T-cell (primary cell): ENCODE measurements at regions not wholly inside any gene's neighbourhood (a gene's known extent, or its start where the extent isn't known, plus 50 kb on each side); places are given as distances from the start of the nearest gene placed in this dataset.

Experiments
- ATAC-seq, 4 experiments: fragments of 200-7000 bp in 3 of 4; fragments of 150-1000 bp in 1 of 4; cut with Tn5 transposase; replicated peaks in 1 of 4; 1 replicate in 3 of 4; 2 replicates in 1 of 4; pipeline ENCODE4 v1.10.0; 2021; ENCODE audit warnings: moderate library complexity in 3 of 4, mild to moderate bottlenecking in 2 of 4, moderate number of reproducible peaks in 1 of 4
- CTCF ChIA-PET, 2 donors: fragments of 300-600 bp; sonication (Branson Sonifier 250); formaldehyde crosslinking; loops; one replicate each; lab custom pipeline; 2022; ENCODE audit warnings: antibody characterized with exemption in 2 of 2; lab: Charles Lee
- POLR2A ChIA-PET, 2 donors: fragments of 300-600 bp; sonication (Branson Sonifier 250); formaldehyde crosslinking; loops; one replicate each; lab custom pipeline; 2022; ENCODE audit warnings: antibody characterized with exemption in 2 of 2; lab: Charles Lee
- DNase-seq, 35 experiments: peaks; one replicate each; pipeline versions ENCODE4 v3.0.0 to v3.0.0-alpha.2; 2013 to 2023
- H3K27ac ChIP-seq: one replicate; pipeline ENCODE4 v1.5.1; 2013; ENCODE audit warnings: low read length
- H3K27me3 ChIP-seq, 2 experiments: replicated peaks in 1 of 2; 1 replicate in 1 of 2; 2 replicates in 1 of 2; pipeline versions ENCODE4 v1.6.1 to v1.7.0; 2013; ENCODE audit warnings: low read length in 1 of 2, mixed read lengths in 1 of 2; ENCODE audit not compliant: control insufficient read depth in 2 of 2, insufficient read depth in 2 of 2; ENCODE audit errors: extremely low read depth in 1 of 2
- H3K36me3 ChIP-seq, 2 donors: 1 replicate in 1 of 2; 2 replicates in 1 of 2; pipeline versions ENCODE4 v1.6.1 to v1.7.0; 2013; ENCODE audit warnings: low read length in 1 of 2; ENCODE audit not compliant: control insufficient read depth in 2 of 2, insufficient read depth in 1 of 2; ENCODE audit errors: extremely low read depth in 1 of 2
- H3K4me1 ChIP-seq, 2 experiments: 1 replicate in 1 of 2; 2 replicates in 1 of 2; pipeline versions ENCODE4 v1.6.1 to v1.7.0; 2013; ENCODE audit warnings: low read length in 2 of 2, mixed read lengths in 1 of 2; ENCODE audit not compliant: insufficient read depth in 2 of 2, control insufficient read depth in 1 of 2; ENCODE audit errors: extremely low read depth in 1 of 2
- H3K4me3 ChIP-seq, 2 donors: 1 replicate in 1 of 2; 2 replicates in 1 of 2; pipeline versions ENCODE4 v1.5.1 to v1.7.0; 2013; ENCODE audit warnings: mild to moderate bottlenecking in 2 of 2, low read length in 1 of 2, moderate library complexity in 1 of 2; ENCODE audit not compliant: control insufficient read depth in 1 of 2; ENCODE audit errors: extremely low read depth in 1 of 2
- H3K9me3 ChIP-seq: 2 replicates; pipeline ENCODE4 v1.7.0; 2013
- H3K27ac Mint-ChIP-seq, 2 donors: one replicate each; pipeline ENCODE4 v1.8.0; 2020 to 2021; ENCODE audit warnings: mild to moderate bottlenecking in 2 of 2, mixed read lengths in 2 of 2
- H3K27me3 Mint-ChIP-seq, 2 donors: one replicate each; pipeline ENCODE4 v1.8.0; 2021 to 2022; ENCODE audit warnings: mixed read lengths in 2 of 2
- H3K36me3 Mint-ChIP-seq: one replicate; pipeline ENCODE4 v1.8.0; 2021; ENCODE audit warnings: mixed read lengths
- H3K4me1 Mint-ChIP-seq, 3 donors: one replicate each; pipeline ENCODE4 v1.8.0; 2020 to 2022; ENCODE audit warnings: mixed read lengths in 3 of 3, mild to moderate bottlenecking in 1 of 3
- H3K4me3 Mint-ChIP-seq, 3 donors: one replicate each; pipeline ENCODE4 v1.8.0; 2020 to 2022; ENCODE audit warnings: mild to moderate bottlenecking in 3 of 3, mixed read lengths in 3 of 3, moderate library complexity in 3 of 3
- H3K9me3 Mint-ChIP-seq, 3 donors: one replicate each; pipeline ENCODE4 v1.8.0; 2020 to 2022; ENCODE audit warnings: mixed read lengths in 3 of 3
- WGBS: methylation state at CpG from one replicate; pipeline ENCODE4 v1.1.5; 2013; ENCODE audit warnings: missing lambda C conversion rate; ENCODE audit not compliant: insufficient coverage; 5-methylcytosine and 5-hydroxymethylcytosine counted together

DNA sequence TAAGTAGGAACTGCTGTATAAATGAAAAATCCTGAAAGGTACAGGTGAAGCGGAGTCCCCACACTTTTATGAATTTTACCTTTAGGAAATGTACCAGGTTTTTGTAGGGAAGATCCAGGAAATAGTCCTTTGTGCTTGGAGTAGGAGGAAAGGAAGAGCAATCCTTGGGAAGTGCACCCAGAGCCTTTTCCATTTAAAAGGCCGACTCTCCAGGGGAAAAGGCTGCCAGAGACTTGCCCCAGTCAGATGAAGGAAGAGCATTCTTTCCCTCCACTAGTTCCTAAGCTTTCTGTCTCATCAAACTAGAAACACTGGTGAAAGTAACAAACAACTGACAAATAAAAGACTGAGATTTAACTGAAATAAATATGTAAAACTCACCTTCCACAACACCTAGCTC is 779.4 kb upstream of the CDH6 start:
- Histone ChIP-seq H3K4me3 (no peak overlapping the region), H3K4me1 (no peaks in the 10 kb centered on the region), H3K36me3 (no peaks in the 10 kb centered on the region), H3K9me3 (no peaks in the 10 kb centered on the region), H3K27ac (no peak overlapping the region), H3K27me3 (no peaks in the 10 kb centered on the region)
- no peaks in the 10 kb centered on the region for H3K36me3 Mint-ChIP-seq
- no peaks in the 10 kb centered on the region for H3K4me1 Mint-ChIP-seq
- ATAC-seq (no peak), DNase-seq (no peak)
- H3K4me3 Mint-ChIP-seq = no peak overlapping the region
- CTCF ChIA-PET = no interaction called here
- H3K27ac Mint-ChIP-seq = no peak overlapping the region
- no peaks in the 10 kb centered on the region for H3K27me3 Mint-ChIP-seq
- POLR2A ChIA-PET = no interaction called here
- H3K9me3 Mint-ChIP-seq = peaks cover 16 to 28% (median 19%) of the 10 kb centered on the region in 3 donors
- WGBS = no CpG with 5 or more reads among the region's 2 CpGs

DNA sequence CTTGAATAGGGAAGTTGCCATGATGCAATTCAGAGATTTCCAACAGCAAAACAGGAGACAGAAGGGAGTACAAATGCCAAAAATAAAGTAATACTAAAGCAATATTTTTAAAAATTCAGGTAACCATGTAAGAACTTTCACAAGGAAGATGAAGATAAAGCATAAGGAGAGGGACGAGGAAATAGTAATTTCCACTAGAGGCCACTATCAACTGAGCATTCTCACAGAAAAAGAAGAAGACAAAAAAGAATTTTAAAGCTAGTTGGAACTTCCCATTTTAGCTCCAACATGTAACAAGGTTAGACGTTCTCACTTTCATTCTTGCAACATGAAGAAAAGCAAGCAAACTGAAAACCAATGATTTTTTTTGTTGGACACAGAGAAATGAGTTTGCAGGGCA is 779.9 kb upstream of the CDH6 start:
- DNase-seq = no peak
- Mint-ChIP-seq H3K9me3 (peaks cover 16 to 32% (median 18%) of the 10 kb centered on the region in 3 donors), H3K36me3 (no peaks in the 10 kb centered on the region), H3K27ac (no peak overlapping the region), H3K27me3 (no peaks in the 10 kb centered on the region), H3K4me1 (no peaks in the 10 kb centered on the region), H3K4me3 (no peak overlapping the region)
- Histone ChIP-seq H3K27me3 (no peaks in the 10 kb centered on the region), H3K9me3 (no peaks in the 10 kb centered on the region), H3K4me1 (no peaks in the 10 kb centered on the region), H3K36me3 (no peaks in the 10 kb centered on the region), H3K4me3 (no peak overlapping the region), H3K27ac (no peak overlapping the region)
- WGBS = no CpG with 5 or more reads among the region's 2 CpGs
- CTCF ChIA-PET = no interaction called here
- ATAC-seq = no peak
- POLR2A ChIA-PET = no interaction called here

DNA sequence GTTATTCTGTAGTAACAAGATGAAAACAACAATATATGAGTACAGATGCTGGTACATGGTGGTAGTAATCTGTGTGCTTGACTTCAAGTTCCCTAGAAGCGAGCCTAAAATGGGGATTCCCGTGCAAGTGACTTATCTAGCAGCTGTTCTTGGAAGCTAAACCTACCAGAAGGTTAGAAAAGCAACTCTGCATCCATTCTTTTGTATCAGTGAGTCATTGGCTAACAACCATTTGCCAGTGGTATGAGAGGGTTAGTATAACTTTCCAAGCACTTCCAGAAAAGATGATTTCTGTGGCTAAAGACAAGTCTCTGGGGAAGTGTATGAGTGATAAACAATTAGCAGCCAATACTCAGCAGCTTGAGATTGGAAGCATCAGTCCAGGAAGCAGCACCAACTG is 787.7 kb upstream of the CDH6 start:
- Mint-ChIP-seq H3K36me3 (no peaks in the 10 kb centered on the region), H3K27ac (no peak overlapping the region), H3K4me1 (no peaks in the 10 kb centered on the region), H3K27me3 (no peaks in the 10 kb centered on the region), H3K9me3 (peaks cover 10 to 19% (median 11%) of the 10 kb centered on the region in 3 donors), H3K4me3 (no peak overlapping the region)
- Histone ChIP-seq H3K4me1 (no peaks in the 10 kb centered on the region), H3K27ac (no peak overlapping the region), H3K36me3 (no peaks in the 10 kb centered on the region), H3K9me3 (no peaks in the 10 kb centered on the region), H3K4me3 (no peak overlapping the region), H3K27me3 (no peaks in the 10 kb centered on the region)
- CTCF ChIA-PET = no interaction called here
- POLR2A ChIA-PET = no interaction called here
- DNase-seq (no peak), ATAC-seq (no peak)
- WGBS = 28% methylated on average over 2 of the region's 2 CpGs

DNA sequence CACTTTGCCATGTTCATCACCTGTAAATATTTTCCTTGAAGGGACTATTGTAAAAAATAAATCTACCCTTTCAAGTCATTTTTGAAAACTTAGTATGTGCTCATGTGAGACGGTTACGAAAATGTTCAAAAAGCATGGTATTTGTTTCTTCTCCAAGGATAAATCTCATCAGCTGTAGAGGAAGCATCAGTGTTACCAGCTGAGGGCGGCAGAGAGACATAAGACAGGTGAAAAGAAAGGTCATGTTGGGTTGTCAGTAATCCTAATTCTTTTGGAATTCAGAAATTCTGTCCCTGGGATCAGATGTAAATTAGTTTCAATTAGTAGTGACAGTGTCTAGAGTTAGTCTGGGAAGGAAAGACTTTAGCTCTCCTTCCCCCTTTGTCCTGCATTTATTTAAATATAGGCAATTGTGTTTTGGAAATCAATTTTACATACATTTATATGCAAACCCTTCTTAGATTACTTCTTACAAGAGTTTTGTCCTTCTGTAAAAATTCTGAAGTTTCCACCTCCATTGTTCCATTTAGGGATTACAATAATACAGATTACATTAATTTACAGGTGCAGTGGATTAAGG is 791.9 kb upstream of the CDH6 start:
- Histone ChIP-seq H3K4me3 (no peak overlapping the region), H3K9me3 (no peaks in the 10 kb centered on the region), H3K27ac (no peak overlapping the region), H3K27me3 (no peaks in the 10 kb centered on the region), H3K36me3 (no peaks in the 10 kb centered on the region), H3K4me1 (no peaks in the 10 kb centered on the region)
- ChIA-PET CTCF (no interaction called here), POLR2A (no interaction called here)
- Mint-ChIP-seq H3K36me3 (no peaks in the 10 kb centered on the region), H3K27me3 (no peaks in the 10 kb centered on the region), H3K9me3 (peaks cover 14 to 18% (median 16%) of the 10 kb centered on the region in 3 donors), H3K4me3 (no peak overlapping the region), H3K27ac (no peak overlapping the region), H3K4me1 (no peaks in the 10 kb centered on the region)
- DNase-seq = no peak
- no peak for ATAC-seq
- 64% methylated on average over 3 of the region's 3 CpGs for WGBS

DNA sequence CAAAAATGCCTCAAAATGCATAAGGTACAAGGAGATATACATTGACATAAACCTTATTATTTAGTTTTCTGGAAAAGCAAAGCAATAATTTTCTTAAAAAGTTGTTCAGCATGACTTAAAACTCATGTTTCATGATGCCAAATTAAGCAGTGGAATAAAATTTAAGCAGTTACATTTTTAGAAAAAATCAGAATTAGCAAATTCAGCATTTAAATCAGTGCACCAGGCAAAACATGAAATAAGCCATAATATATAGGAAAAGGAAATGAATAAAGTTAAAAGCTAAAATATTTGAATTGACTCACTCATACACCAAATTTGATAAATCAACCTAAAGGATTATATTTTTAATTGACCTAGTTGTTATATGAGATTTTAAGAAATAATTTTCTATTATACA is 795.1 kb upstream of the CDH6 start:
- Histone ChIP-seq H3K36me3 (no peaks in the 10 kb centered on the region), H3K4me1 (no peaks in the 10 kb centered on the region), H3K27ac (no peak overlapping the region), H3K9me3 (no peaks in the 10 kb centered on the region), H3K27me3 (no peaks in the 10 kb centered on the region), H3K4me3 (no peak overlapping the region)
- no peaks in the 10 kb centered on the region for H3K36me3 Mint-ChIP-seq
- no peak overlapping the region for H3K4me3 Mint-ChIP-seq
- ChIA-PET CTCF (no interaction called here), POLR2A (no interaction called here)
- ATAC-seq = no peak
- H3K27ac Mint-ChIP-seq = no peak overlapping the region
- peaks cover 9 to 26% (median 21%) of the 10 kb centered on the region in 3 donors for H3K9me3 Mint-ChIP-seq
- no peaks in the 10 kb centered on the region for H3K4me1 Mint-ChIP-seq
- no peaks in the 10 kb centered on the region for H3K27me3 Mint-ChIP-seq
- no peak for DNase-seq

DNA sequence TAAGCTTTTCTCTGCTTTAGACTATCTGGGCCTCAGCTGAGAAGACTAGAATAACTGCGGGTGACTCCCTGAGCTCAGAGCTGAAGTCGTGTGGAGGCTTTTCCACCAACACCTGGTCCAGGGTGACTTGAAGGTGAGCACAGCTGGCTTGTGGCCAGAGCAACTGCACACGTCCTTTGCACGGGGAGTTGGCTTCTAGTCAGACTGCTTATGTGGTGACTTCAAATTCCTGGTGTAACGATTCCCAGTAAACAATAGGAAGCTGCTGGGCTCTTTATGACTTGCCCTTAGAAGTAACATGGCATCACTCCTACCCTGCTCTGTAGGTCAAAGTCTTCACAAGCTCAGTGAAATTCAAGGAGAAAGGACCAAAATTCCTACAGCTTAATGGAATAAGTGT is 800.6 kb upstream of the CDH6 start:
- ChIA-PET CTCF (no interaction called here), POLR2A (no interaction called here)
- Mint-ChIP-seq H3K36me3 (no peaks in the 10 kb centered on the region), H3K4me3 (no peak overlapping the region), H3K27me3 (no peaks in the 10 kb centered on the region), H3K27ac (no peak overlapping the region), H3K9me3 (peaks cover 18 to 39% (median 29%) of the 10 kb centered on the region in 3 donors), H3K4me1 (no peaks in the 10 kb centered on the region)
- no peaks in the 10 kb centered on the region for H3K4me1 ChIP-seq
- no peaks in the 10 kb centered on the region for H3K27me3 ChIP-seq
- H3K4me3 ChIP-seq = no peak overlapping the region
- no peaks in the 10 kb centered on the region for H3K36me3 ChIP-seq
- ATAC-seq (no peak), DNase-seq (no peak)
- H3K27ac ChIP-seq = no peak overlapping the region
- H3K9me3 ChIP-seq = peaks cover 4% of the 10 kb centered on the region
- 89% methylated on average over 2 of the region's 5 CpGs for WGBS

DNA sequence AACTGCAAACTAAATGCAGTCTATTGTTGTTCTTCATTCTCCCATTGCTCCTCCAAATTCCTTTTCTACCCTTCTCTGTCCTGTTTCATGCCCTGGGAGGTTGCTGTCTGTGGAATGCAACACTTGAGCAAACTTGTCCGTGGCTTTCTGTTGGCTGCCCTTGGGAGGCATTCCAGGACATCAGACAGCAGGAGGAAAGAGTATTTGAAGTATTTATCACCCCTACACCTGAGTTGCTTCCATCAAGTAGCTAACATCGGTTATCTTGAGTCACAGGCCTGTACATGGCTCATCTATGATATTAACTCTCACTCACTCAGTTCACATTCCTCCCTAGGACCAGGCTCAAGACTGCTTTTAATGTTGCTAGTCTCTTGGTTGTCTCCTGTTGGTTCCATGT is 803.4 kb upstream of the CDH6 start:
- ATAC-seq = no peak
- H3K27ac ChIP-seq = no peak overlapping the region
- Mint-ChIP-seq H3K27me3 (no peaks in the 10 kb centered on the region), H3K4me3 (no peak overlapping the region), H3K36me3 (no peaks in the 10 kb centered on the region), H3K4me1 (no peaks in the 10 kb centered on the region), H3K27ac (no peak overlapping the region), H3K9me3 (peaks cover 21 to 39% (median 23%) of the 10 kb centered on the region in 3 donors)
- ChIA-PET POLR2A (no interaction called here), CTCF (no interaction called here)
- no peaks in the 10 kb centered on the region for H3K36me3 ChIP-seq
- no peak overlapping the region for H3K4me3 ChIP-seq
- no peaks in the 10 kb centered on the region for H3K4me1 ChIP-seq
- peaks cover 4% of the 10 kb centered on the region for H3K9me3 ChIP-seq
- WGBS = 13% methylated on average over 1 of the region's 2 CpGs
- DNase-seq = no peak
- no peaks in the 10 kb centered on the region for H3K27me3 ChIP-seq
